Fibroblast of gingiva (primary cell): ENCODE measurements at regions not wholly inside any gene's neighbourhood (a gene's known extent, or its start where the extent isn't known, plus 50 kb on each side); places are given as distances from the start of the nearest gene placed in this dataset.
"Not testable (repeated sequence)": the region's sequence is repeated elsewhere in the genome, so short reads cannot be mapped to it uniquely, and the experiment has no call there.

Experiments
- DNase-seq: peaks from one replicate; pipeline ENCODE4 v3.0.0-alpha.2; 2011; ENCODE audit warnings: low read depth

DNA sequence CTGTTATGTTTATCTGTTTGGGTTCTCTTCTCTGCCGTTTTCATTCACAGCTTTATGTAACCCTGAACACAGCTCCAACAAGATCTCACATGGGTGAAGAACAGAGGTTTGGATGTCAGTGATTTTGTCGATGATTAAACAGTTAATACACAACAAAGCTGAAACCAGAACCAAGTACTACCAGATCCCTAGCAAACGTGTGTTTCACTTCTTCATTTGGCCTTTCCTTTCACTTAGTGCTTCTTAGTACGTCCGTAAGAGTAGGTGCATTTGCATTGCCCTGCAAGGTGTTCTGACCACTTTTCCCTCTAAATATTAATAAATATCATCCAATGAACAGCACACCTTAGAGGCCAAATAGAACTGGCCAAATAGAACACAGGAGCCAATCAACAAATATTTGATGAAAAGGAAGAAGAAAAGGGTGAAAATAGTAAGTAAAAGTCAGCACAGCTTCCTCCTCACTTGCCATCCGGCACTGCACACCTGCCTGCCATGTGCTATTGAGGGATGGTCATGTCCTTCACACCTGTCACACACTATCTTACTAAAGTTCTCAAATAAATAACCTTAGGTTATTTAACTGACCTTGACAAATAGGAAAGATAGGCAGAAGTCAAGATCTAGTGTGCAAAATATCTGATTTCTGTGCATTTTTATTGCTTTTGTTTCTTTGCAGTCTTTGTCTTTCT is 252.6 kb upstream of the ANKRD30A start:
- DNase-seq, result no peak

GRCh38 chr10:36840788-36841187 is 284.6 kb upstream of the ANKRD30A start:
- DNase-seq, result peak; percentile 28

DNA sequence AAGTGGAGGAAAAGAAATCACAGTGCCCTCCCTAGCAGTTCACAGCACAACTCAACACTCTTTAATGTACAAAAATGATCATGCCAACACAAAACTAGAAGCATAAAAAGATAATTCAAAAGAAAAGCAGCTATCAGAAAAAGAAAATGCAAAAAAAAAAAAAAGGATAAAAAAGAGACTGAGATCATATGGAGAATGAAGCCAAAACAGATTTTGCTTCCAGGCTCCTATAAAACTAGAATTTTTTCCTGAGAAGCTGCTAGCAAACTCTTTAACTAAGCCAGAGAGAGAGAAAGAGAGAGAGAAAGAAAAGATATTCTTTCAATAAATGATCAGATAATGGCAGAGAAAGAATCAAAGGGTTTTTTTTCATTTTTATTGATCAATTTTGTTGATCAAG is 288.0 kb upstream of the ANKRD30A start:
- DNase-seq, result no peak

- no peak for DNase-seq
These were observed 305.6 kb upstream of the ANKRD30A start for GRCh38 chr10:36819781-36820180.

- DNase-seq, result no peak
These were observed 307.5 kb upstream of the ANKRD30A start for GRCh38 chr10:36817898-36818297.

GRCh38 chr10:36808625-36809362 is 316.6 kb upstream of the ANKRD30A start:
- DNase-seq, result no peak

DNA sequence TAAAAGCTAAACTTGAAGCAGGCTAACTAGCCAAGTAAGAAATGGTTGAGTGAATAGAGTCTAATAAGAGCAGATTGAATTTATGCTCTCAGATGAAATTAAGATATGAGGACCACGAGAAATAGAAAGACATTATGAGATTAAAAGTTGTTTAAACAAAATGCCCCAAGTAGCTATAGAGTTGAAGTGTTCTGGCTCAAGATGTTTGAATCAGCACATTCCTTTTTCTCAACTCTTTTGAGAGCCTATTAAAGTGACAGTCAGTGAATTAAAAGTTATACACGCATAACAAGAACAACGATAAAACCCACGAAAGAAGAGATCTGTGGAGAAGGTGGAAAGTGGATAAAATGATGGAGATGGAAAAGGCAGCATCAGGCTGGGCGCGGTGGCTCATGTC is 322.2 kb upstream of the ANKRD30A start:
- DNase-seq, result no peak

DNA sequence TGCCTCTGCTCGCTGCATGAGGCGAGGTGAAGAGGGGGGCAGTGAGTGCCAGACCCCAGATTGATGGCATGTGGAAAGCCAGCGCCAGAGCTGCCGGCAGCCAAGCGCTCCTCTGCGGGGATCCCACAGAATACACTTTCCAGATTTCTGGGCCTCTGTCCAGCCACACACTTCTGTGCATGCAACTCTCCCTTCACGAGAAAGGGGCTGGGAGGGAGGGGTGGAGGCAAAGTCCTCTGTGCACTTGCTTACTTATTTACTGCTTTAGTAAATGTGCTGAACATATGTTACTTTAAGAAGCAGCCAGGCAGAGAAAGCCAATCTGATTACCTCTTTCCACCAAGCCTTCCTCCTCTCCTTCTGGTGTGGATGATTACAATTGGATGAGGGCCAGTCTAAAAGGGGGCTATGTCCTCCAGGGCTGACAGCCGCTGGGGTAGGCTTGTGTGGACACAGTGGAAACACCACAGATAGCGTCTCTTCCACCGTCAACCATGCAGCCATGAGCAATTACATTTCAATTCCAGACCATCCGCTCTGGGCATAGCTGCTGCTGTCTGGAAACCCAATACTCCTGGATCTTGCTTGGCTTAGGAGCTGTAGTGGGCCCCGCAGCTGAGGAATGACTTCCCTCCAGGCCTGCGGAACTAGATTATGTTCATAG is 322.8 kb upstream of the ANKRD30A start:
- peak; percentile 1 for DNase-seq

- no peak for DNase-seq
These were observed 323.7 kb upstream of the ANKRD30A start for GRCh38 chr10:36801660-36802059.

DNA sequence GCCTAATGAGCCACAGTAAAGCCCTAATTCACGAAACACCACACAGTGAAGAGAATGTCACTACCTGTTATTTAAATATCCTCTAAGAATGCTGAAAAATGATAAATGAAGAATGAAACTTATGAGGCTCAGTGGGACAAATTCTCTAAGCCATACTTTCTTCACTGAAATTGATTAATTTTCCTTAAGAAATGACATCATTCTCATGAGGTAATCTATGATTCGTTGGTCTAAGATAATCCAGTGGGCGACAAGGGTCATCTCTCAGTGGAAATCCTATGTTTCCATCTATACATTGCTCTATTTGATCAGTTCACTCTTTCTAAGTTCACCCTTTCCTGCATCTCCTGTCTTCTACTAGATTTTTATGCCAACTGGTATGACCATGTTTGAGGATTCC is 330.4 kb upstream of the ANKRD30A start:
- DNase-seq, result no peak

DNA sequence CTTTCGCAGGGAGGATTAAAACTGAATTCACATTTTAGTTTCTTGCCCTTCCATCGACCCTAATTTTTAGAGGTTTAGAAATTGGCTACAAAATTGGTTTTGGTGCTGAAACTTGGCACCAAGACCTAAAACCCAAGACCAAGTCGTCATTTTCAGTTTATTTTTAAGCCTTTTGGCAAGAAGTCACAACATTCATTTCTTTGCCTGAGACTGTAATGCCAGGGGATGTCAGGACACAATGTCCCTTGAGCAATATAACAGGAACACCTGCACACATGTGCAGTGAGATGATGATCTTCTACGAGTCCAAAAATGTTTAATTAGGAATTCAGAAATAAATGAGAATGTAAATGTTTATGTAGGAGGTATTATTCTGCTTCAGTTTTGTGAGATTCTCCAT is 335.4 kb upstream of the ANKRD30A start:
- no peak for DNase-seq

DNA sequence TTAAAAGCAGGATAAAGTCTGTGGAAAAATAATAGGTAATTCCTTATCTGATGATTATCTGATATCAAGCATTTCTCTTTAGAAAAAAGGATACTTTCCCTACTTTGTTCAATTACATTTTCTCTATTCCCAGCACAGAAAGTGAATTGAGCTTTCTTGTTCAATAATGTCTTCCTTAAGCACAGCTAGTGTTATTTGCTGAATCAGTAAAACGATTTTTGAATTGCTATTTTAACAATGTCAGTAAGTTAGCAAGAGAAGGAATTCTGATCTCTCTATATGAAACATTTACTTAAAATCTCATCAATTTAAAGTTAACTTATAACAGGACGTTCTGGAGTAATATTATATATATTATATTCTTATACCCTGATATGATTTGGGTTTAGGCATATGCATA is 337.2 kb upstream of the ANKRD30A start:
- no peak for DNase-seq

GRCh38 chr10:36783400-36783799 is 342.0 kb upstream of the ANKRD30A start:
- DNase-seq, result no peak

DNA sequence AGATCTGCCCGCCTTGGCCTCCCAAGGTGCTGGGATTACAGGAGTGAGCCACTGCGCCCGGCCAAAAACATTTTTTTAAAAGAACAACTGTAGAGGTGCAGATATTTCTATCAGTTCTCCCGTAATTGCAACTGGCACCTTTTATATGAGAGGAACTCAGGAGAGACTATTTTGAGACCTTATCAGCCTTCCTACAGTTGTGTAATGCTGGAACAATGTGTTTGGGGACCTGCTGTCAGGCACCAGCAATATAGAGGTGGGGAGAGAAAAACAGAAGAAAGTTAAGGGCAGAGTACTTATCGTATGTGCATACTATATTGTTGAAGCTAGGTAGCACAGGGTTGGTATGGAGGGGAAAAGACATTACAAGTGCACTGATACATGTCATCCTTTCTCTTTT is 343.8 kb upstream of the ANKRD30A start:
- DNase-seq, result no peak

DNA sequence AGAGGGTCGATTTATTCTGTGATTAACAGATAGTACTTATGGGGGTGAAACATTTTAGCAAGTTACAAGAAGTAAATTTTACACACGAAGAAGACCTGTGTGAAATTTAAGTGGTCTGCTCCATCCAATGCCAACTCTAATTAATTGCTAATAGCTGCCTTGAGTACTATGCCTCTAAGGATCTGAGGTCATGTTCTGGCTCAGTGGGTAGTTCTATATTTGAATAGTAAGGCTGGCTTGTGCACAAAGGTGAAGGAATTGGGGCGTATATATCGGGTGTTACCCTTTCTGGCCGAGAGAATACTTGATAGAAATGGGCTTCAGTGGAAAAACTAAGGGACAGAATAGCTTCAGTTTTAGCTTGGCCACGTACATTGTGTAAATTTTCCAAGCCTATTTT is 345.2 kb upstream of the ANKRD30A start:
- DNase-seq, result no peak

DNA sequence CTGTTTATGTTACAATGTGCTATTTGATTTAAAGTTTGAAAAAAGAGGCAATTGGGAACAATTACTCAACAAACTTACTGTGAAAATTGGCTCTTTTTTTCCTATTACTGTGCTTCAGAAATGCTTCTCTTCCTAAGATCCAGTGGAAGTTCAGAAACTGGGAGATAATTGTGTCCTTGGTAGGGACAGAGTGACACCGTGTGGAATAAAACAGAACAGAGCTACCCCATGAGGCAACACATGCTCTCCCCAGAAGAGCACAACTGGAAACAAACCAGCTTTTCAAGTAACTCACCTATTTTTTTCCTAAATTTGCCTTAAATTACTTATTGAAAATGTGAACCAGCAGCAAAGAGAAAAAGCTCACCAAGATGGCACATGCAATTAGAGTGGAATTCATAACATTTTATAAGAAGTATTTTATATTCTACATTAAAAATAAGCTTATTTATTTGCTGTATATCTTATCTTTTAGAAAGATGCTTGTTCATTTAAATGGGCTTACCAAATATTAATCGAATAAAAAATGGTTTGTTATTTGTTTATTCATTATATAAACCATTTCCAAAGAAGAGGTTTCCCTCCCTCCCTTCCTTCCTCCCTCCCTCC is 346.1 kb upstream of the ANKRD30A start:
- DNase-seq, result peak; percentile 64

- DNase-seq, result no peak
These were observed 346.7 kb upstream of the ANKRD30A start for GRCh38 chr10:36778651-36779050.

DNA sequence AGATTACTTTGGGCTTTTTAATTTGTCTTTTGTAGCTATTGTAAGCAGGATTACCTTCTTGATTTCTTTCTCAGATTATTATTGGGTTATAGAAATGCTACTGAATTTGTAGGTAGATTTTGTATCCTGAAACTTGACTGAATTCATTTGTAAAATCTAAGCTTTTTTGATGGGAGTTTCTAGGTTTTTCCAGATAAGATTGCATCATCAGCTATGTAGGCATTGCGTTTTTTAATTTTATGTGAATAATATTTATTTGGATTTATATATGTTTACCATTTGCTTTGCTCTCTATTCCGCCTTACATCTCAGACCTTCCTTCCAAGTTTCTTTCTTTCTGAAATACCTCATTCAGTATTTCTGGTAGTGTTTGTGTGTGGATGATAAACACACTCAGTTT is 351.7 kb upstream of the ANKRD30A start:
- no peak for DNase-seq

DNA sequence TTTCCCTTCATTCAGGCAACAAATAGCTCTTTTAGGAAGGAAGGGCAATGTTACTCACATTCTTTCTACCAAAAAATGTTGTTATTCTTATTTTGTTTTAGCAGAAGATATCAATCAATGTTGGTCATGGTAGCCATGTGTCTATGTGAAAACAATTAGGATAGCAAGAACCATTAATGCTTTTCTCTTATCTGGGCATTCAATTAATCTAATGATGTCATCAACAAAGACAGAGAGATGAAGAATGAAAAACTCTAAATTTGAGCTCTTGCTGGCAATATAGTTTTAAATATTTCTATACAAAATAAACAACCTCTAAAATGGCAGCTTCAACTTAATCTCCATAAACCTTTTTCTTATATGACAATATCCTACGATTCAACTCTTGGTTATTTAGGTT is 353.7 kb upstream of the ANKRD30A start:
- DNase-seq, result no peak

GRCh38 chr10:36769741-36770140 is 355.7 kb upstream of the ANKRD30A start:
- not testable (repeated sequence) for DNase-seq

GRCh38 chr10:36766940-36767339 is 358.5 kb upstream of the ANKRD30A start:
- DNase-seq, result no peak

GRCh38 chr10:36766415-36766810 is 359.0 kb upstream of the ANKRD30A start:
- no peak for DNase-seq
